ENCODE measurements at regions not wholly inside any gene's neighbourhood (a gene's known extent, or its start where the extent isn't known, plus 50 kb on each side); places are given as distances from the start of the nearest gene placed in this dataset.
"Not testable (repeated sequence)": the region's sequence is repeated elsewhere in the genome, so short reads cannot be mapped to it uniquely, and the experiment has no call there.

DNA sequence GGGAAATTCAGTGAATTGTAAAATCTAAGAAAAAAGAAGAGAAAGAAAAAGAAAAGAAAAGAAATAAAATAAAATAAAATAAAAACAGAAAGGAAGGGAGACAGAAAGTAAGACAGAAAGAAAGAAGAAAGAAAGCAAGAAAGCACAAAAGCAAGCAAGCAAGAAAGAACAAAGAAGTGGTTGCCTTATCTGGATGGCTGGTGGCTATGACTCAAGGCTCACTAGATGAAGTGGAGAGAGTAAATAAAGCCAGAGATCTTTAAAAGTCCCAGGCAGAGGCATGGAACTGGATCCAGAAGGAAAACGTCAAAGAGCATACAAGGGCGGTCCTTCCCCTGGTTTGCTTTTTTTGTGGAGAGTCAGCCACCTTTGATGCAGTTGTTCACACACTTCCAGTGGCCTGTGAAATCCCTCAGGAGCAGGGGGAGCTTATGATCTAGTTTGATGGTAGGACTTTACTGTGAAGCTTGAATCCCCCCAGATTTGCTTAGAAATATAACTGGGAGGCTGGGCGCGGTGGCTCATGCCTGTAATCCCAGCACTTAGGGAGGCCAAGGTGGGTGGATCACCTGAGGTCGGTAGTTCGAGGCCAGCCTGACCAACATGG, 176.7 kb upstream of the HMHB1 start:
- no peak overlapping the region for H3K4me3 ChIP-seq
- 84 to 92% methylated on average over 6 of the region's 6 CpGs for WGBS, 2 donors
- DNase-seq: no peak
- no peak overlapping the region for H3K27ac ChIP-seq
- no peaks in the 10 kb centered on the region for H3K27me3 ChIP-seq
- H3K9me3 ChIP-seq: no peaks in the 10 kb centered on the region
- TF ChIP-seq, protein P1, sequence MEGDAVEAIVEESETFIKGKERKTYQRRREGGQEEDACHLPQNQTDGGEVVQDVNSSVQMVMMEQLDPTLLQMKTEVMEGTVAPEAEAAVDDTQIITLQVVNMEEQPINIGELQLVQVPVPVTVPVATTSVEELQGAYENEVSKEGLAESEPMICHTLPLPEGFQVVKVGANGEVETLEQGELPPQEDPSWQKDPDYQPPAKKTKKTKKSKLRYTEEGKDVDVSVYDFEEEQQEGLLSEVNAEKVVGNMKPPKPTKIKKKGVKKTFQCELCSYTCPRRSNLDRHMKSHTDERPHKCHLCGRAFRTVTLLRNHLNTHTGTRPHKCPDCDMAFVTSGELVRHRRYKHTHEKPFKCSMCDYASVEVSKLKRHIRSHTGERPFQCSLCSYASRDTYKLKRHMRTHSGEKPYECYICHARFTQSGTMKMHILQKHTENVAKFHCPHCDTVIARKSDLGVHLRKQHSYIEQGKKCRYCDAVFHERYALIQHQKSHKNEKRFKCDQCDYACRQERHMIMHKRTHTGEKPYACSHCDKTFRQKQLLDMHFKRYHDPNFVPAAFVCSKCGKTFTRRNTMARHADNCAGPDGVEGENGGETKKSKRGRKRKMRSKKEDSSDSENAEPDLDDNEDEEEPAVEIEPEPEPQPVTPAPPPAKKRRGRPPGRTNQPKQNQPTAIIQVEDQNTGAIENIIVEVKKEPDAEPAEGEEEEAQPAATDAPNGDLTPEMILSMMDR (IDR thresholded peaks at IDR 0.05): no peak
- no peak for TF ChIP-seq POLR2A (IDR thresholded peaks at IDR 0.05)
- H3K36me3 ChIP-seq (ENCODE audit: low read depth, missing control alignments): no peaks in the 10 kb centered on the region
- H3K4me1 ChIP-seq: no peaks in the 10 kb centered on the region
- intact Hi-C loops (cut with DNase I; ENCODE audit: low total_unique reads): no loop called here

DNA sequence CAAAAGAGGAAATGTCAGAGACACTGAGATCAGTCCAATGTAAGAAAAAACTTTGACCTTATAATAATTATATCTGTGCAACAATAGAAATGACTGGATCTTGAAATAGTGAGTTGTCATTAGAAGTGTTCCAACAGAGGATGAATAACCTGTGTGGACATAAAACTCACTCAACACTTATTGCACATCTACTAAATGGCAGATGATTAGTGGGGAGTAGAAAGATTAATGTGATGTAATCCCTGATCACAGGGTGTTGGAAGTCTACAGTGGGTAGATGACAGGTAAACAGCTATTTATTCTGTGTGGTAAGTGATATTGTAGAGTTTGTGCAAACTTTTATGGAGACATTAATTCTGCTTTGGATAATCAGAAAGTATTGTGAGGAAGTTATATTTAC, 177.3 kb upstream of the HMHB1 start:
- no peak for DNase-seq
- Histone ChIP-seq H3K27me3 (no peaks in the 10 kb centered on the region), H3K27ac (no peak overlapping the region), H3K9me3 (no peaks in the 10 kb centered on the region), H3K36me3 (ENCODE audit: low read depth, missing control alignments) (no peaks in the 10 kb centered on the region), H3K4me3 (no peak overlapping the region), H3K4me1 (no peaks in the 10 kb centered on the region)
- intact Hi-C loops (cut with DNase I; ENCODE audit: low total_unique reads): no loop called here
- no peak for TF ChIP-seq POLR2A (IDR thresholded peaks at IDR 0.05)
- TF ChIP-seq, protein P1 (IDR thresholded peaks at IDR 0.05): no peak

GRCh38 chr5:143629871-143630659, 181.9 kb upstream of the HMHB1 start:
- no peaks in the 10 kb centered on the region for H3K27me3 ChIP-seq
- intact Hi-C loops (cut with DNase I; ENCODE audit: low total_unique reads): no loop called here
- no peak for DNase-seq
- no peaks in the 10 kb centered on the region for H3K36me3 ChIP-seq (ENCODE audit: low read depth, missing control alignments)
- no peak overlapping the region for H3K4me3 ChIP-seq
- H3K9me3 ChIP-seq: no peaks in the 10 kb centered on the region
- WGBS, 2 donors: 87 to 91% methylated on average over 9 of the region's 9 CpGs
- TF ChIP-seq, protein P1 (IDR thresholded peaks at IDR 0.05): no peak
- TF ChIP-seq POLR2A (IDR thresholded peaks at IDR 0.05): no peak
- H3K4me1 ChIP-seq: no peaks in the 10 kb centered on the region
- no peak overlapping the region for H3K27ac ChIP-seq

GRCh38 chr5:143625048-143625447, 186.9 kb upstream of the HMHB1 start:
- H3K36me3 ChIP-seq (ENCODE audit: low read depth, missing control alignments); intact Hi-C loops (cut with DNase I; ENCODE audit: low total_unique reads); DNase-seq; H3K9me3 ChIP-seq; H3K4me1 ChIP-seq; H3K27me3 ChIP-seq; H3K4me3 ChIP-seq; H3K27ac ChIP-seq: not testable (repeated sequence)
- WGBS, 2 donors: 82% methylated on average over 7 of the region's 7 CpGs

DNA sequence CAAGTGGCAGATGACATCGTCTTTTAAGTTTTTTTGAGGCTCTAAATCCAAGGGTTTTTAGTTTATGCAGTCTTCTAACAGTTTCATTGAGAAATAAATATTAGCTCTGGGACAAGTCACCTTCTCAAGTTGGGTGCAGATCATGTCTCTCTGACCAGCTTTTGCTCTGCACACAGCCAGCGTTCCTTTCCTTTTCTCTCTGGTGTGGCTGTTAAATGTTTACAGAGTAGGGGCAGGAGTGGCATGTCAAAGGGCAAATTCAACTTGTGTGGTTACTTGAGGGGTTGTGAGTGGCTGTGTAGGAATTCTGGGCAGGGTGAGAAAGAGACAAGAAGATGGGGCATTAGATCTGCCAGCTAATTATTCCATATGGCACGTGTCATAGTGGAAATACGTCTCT, 187.5 kb upstream of the HMHB1 start:
- 85 to 87% methylated on average over 4 of the region's 4 CpGs for WGBS, 2 donors
- no peak overlapping the region for H3K4me3 ChIP-seq
- TF ChIP-seq, protein P1 (IDR thresholded peaks at IDR 0.05): no peak
- no peak for TF ChIP-seq POLR2A (IDR thresholded peaks at IDR 0.05)

More for the DNA sequence above, 187.5 kb upstream of the HMHB1 start:
- Histone ChIP-seq H3K9me3 (no peaks in the 10 kb centered on the region), H3K4me1 (no peaks in the 10 kb centered on the region), H3K36me3 (ENCODE audit: low read depth, missing control alignments) (no peaks in the 10 kb centered on the region), H3K27me3 (no peaks in the 10 kb centered on the region), H3K27ac (no peak overlapping the region)
- intact Hi-C loops (cut with DNase I; ENCODE audit: low total_unique reads): no loop called here
- DNase-seq: no peak
